ENCODE measurements at regions not wholly inside any gene's neighbourhood (a gene's known extent, or its start where the extent isn't known, plus 50 kb on each side); places are given as distances from the start of the nearest gene placed in this dataset.

- TF ChIP-seq CTCF (IDR thresholded peaks at IDR 0.05) (no peak), POLR2A (IDR thresholded peaks at IDR 0.05) (no peak)
These were observed 212.9 kb upstream of the GRID2 start for GRCh38 chr4:92090887-92091286.
